ENCODE measurements at regions not wholly inside any gene's neighbourhood (a gene's known extent, or its start where the extent isn't known, plus 50 kb on each side); places are given as distances from the start of the nearest gene placed in this dataset.

DNA sequence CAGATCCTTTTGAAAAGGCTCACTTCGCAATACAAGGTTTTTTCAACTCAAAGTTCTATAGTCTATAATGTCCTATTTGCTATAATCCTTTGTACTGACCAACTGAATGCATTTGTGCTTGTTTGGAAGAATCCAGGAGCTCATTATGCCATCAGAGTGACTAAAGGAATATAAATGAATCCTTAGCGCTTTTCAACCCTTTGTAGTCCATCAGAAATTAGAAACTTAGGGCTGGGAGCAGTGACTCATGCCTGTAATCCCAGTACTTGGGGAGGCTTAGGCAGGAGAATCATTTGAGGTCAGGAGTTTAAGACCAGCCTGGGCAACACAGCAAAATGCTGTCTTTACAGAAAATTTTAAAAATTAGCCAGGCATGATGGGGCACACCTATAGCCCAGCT, 330.2 kb upstream of the CHAC2 start:
- DNase-seq (no peak), ATAC-seq (no peak)
- intact Hi-C loops (cut with DNase I), result no loop called here
- TF ChIP-seq, protein P1, sequence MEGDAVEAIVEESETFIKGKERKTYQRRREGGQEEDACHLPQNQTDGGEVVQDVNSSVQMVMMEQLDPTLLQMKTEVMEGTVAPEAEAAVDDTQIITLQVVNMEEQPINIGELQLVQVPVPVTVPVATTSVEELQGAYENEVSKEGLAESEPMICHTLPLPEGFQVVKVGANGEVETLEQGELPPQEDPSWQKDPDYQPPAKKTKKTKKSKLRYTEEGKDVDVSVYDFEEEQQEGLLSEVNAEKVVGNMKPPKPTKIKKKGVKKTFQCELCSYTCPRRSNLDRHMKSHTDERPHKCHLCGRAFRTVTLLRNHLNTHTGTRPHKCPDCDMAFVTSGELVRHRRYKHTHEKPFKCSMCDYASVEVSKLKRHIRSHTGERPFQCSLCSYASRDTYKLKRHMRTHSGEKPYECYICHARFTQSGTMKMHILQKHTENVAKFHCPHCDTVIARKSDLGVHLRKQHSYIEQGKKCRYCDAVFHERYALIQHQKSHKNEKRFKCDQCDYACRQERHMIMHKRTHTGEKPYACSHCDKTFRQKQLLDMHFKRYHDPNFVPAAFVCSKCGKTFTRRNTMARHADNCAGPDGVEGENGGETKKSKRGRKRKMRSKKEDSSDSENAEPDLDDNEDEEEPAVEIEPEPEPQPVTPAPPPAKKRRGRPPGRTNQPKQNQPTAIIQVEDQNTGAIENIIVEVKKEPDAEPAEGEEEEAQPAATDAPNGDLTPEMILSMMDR (IDR thresholded peaks at IDR 0.05), result no peak
- Histone ChIP-seq H3K27ac (no peak overlapping the region), H3K36me3 (no peaks in the 10 kb centered on the region), H3K4me1 (no peaks in the 10 kb centered on the region), H3K4me3 (no peak overlapping the region), H3K9me3 (no peaks in the 10 kb centered on the region), H3K27me3 (ENCODE audit: low read depth) (no peaks in the 10 kb centered on the region)

DNA sequence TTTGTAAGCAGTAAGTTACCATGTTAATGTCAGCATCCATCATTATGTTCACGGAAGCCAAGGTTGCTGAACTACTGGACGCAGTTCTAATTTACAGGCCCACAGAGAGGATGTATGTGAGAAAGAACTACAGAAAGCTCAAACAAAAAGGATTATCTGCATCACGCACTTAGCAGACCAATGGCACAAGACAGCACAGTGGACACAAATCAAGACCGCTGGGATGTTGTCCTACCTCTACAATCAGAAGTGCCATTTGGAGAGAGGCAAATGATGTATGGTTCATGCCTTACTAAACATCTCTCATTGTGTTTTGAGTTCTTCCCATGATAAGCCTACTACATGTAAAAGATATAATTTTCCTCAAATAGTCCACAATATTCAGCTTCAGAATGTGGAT, 330.7 kb upstream of the CHAC2 start:
- Histone ChIP-seq H3K4me1 (no peaks in the 10 kb centered on the region), H3K4me3 (no peak overlapping the region), H3K36me3 (no peaks in the 10 kb centered on the region), H3K27me3 (ENCODE audit: low read depth) (no peaks in the 10 kb centered on the region), H3K27ac (no peak overlapping the region), H3K9me3 (no peaks in the 10 kb centered on the region)
- intact Hi-C loops (cut with DNase I), result no loop called here
- DNase-seq (no peak), ATAC-seq (no peak)
- TF ChIP-seq, protein P1 (IDR thresholded peaks at IDR 0.05), result no peak

DNA sequence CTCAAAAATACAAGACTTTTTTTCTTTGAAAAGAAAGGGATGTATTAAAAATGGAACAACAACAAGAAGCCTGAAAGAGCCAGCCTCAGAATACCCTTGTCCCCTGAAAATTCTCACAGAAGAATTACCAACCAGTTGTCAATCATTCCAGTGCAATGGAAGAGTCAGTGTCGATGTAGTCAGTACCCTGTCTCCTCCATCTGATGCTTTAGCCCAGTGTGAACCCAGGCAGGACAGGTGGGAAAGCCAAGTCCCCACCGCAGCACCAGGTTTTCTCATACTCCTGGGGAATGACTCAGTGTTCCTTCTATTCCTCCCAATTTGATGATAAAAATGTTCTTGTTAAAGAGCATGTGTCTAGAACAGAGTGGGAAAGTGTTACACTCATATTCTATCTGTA, 332.0 kb upstream of the CHAC2 start:
- no peak for DNase-seq
- H3K36me3 ChIP-seq, result no peaks in the 10 kb centered on the region
- no peaks in the 10 kb centered on the region for H3K9me3 ChIP-seq
- ATAC-seq, result no peak
- H3K4me1 ChIP-seq, result no peaks in the 10 kb centered on the region
- intact Hi-C loops (cut with DNase I), result no loop called here
- H3K4me3 ChIP-seq, result no peak overlapping the region
- H3K27ac ChIP-seq, result no peak overlapping the region
- TF ChIP-seq, protein P1 (IDR thresholded peaks at IDR 0.05), result no peak
- H3K27me3 ChIP-seq (ENCODE audit: low read depth), result no peaks in the 10 kb centered on the region

DNA sequence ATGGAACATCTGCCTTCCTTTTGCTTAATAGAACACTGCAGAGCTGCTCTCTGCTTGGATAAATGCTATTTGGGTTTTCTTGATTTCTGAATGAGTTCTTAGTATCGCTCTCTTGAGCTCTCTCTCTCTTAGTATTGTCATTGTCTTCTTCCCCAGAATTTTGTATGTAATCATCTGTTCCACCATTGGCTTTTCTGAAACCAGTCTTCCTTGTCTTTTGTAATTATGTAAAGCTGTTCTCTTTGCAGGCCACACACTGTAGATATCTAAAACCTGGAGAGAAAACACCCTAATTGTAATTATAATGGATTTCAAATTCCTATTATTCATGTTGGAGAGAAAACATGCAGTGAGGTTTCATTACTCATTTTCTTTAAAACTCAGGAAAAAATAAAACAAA, 333.1 kb upstream of the CHAC2 start:
- TF ChIP-seq, protein P1 (IDR thresholded peaks at IDR 0.05), result no peak
- H3K4me3 ChIP-seq, result no peak overlapping the region
- no peak overlapping the region for H3K27ac ChIP-seq
- H3K27me3 ChIP-seq (ENCODE audit: low read depth), result no peaks in the 10 kb centered on the region
- no peaks in the 10 kb centered on the region for H3K4me1 ChIP-seq
- ATAC-seq, result no peak
- no peak for DNase-seq
- no peaks in the 10 kb centered on the region for H3K9me3 ChIP-seq
- H3K36me3 ChIP-seq, result no peaks in the 10 kb centered on the region
- intact Hi-C loops (cut with DNase I), result no loop called here

GRCh38 chr2:53432936-53433335, 334.7 kb upstream of the CHAC2 start:
- H3K27me3 ChIP-seq (ENCODE audit: low read depth), result no peaks in the 10 kb centered on the region
- H3K9me3 ChIP-seq, result no peaks in the 10 kb centered on the region
- intact Hi-C loops (cut with DNase I), result no loop called here
- no peaks in the 10 kb centered on the region for H3K36me3 ChIP-seq
- ATAC-seq, result no peak
- no peak for DNase-seq
- TF ChIP-seq, protein P1 (IDR thresholded peaks at IDR 0.05), result no peak
- no peak overlapping the region for H3K27ac ChIP-seq
- no peaks in the 10 kb centered on the region for H3K4me1 ChIP-seq
- no peak overlapping the region for H3K4me3 ChIP-seq

- no peaks in the 10 kb centered on the region for H3K9me3 ChIP-seq
- no peaks in the 10 kb centered on the region for H3K27me3 ChIP-seq (ENCODE audit: low read depth)
- H3K4me1 ChIP-seq, result no peaks in the 10 kb centered on the region
- H3K36me3 ChIP-seq, result no peaks in the 10 kb centered on the region
- ATAC-seq (no peak), DNase-seq (no peak)
- H3K27ac ChIP-seq, result no peak overlapping the region
- H3K4me3 ChIP-seq, result no peak overlapping the region
- intact Hi-C loops (cut with DNase I), result no loop called here
- TF ChIP-seq, protein P1 (IDR thresholded peaks at IDR 0.05), result no peak
Observed at GRCh38 chr2:53429901-53430300, 337.7 kb upstream of the CHAC2 start.
